Kidney (tissue), 13 donors: ENCODE measurements at regions not wholly inside any gene's neighbourhood (a gene's known extent, or its start where the extent isn't known, plus 50 kb on each side); places are given as distances from the start of the nearest gene placed in this dataset.
A peak's percentile ranks its signal among the peaks of the same experiment; 100 is the strongest.

Experiments
- DNase-seq, 5 donors: peaks; one replicate each; pipeline ENCODE4 v3.0.0-alpha.2; 2013 to 2020
- FAIRE-seq: peaks from 2 replicates; lab custom pipeline; 2012; peaks lifted over from hg19 to GRCh38; lab: Jason Lieb, UNC
- H3K27ac ChIP-seq, 2 donors: one replicate each; pipeline ENCODE4 v1.7.0; 2013; ENCODE audit warnings: low read depth in 2 of 2, low read length in 2 of 2, inconsistent platforms in 1 of 2
- H3K27me3 ChIP-seq: one replicate; pipeline ENCODE4 v1.7.1; 2013; ENCODE audit warnings: low read length, inconsistent platforms; ENCODE audit not compliant: control insufficient read depth, insufficient read depth
- H3K36me3 ChIP-seq, 3 donors: one replicate each; pipeline versions ENCODE4 v1.7.0 to v1.7.1; 2013; ENCODE audit warnings: low read length in 3 of 3, control low read depth in 1 of 3, inconsistent platforms in 1 of 3; ENCODE audit not compliant: insufficient read depth in 3 of 3, control insufficient read depth in 2 of 3
- H3K4me1 ChIP-seq, 3 donors: one replicate each; pipeline versions ENCODE4 v1.7.0 to v1.7.1; 2013; ENCODE audit warnings: low read length in 3 of 3, inconsistent platforms in 1 of 3, low read depth in 1 of 3; ENCODE audit not compliant: control insufficient read depth in 2 of 3, insufficient read depth in 2 of 3
- H3K4me3 ChIP-seq, 3 donors: one replicate each; pipeline versions ENCODE4 v1.7.0 to v1.8.1; 2013; ENCODE audit warnings: low read length in 3 of 3, control low read depth in 1 of 3, inconsistent platforms in 1 of 3
- H3K9ac ChIP-seq, 3 donors: one replicate each; pipeline versions ENCODE4 v1.7.0 to v1.7.1; 2013; ENCODE audit warnings: low read length in 3 of 3, control low read depth in 1 of 3, inconsistent platforms in 1 of 3
- H3K9me3 ChIP-seq, 3 donors: one replicate each; pipeline versions ENCODE4 v1.7.0 to v1.7.1; 2013; ENCODE audit warnings: low read length in 3 of 3, control low read depth in 1 of 3, inconsistent platforms in 1 of 3; ENCODE audit not compliant: control insufficient read depth in 2 of 3, insufficient read depth in 1 of 3
- intact Hi-C: fragments of 100-400 bp; cut with DNase I; formaldehyde crosslinking; loops from one replicate; pipeline ENCODE4 v1.11.1; 2022
- TF ChIP-seq, protein P1 (sequence below): IDR thresholded peaks from 3 replicates; pipeline ENCODE4 v1.5.1; 2012; ENCODE audit warnings: mild to moderate bottlenecking, moderate library complexity, borderline replicate concordance; ENCODE audit not compliant: insufficient read depth; ENCODE audit errors: extremely low read depth
- donor health status: control.
- donor health status: control.
- donor health status: control.
- donor health status: control.
- donor health status: control.
- donor health status: DM: yes; HTN: yes; CAD: no.
- donor health status: Normal renal cell carcinoma (clear cell type).

GRCh38 chr4:45323453-45324058, 597.2 kb upstream of the GNPDA2 start:
- TF ChIP-seq, protein P1, sequence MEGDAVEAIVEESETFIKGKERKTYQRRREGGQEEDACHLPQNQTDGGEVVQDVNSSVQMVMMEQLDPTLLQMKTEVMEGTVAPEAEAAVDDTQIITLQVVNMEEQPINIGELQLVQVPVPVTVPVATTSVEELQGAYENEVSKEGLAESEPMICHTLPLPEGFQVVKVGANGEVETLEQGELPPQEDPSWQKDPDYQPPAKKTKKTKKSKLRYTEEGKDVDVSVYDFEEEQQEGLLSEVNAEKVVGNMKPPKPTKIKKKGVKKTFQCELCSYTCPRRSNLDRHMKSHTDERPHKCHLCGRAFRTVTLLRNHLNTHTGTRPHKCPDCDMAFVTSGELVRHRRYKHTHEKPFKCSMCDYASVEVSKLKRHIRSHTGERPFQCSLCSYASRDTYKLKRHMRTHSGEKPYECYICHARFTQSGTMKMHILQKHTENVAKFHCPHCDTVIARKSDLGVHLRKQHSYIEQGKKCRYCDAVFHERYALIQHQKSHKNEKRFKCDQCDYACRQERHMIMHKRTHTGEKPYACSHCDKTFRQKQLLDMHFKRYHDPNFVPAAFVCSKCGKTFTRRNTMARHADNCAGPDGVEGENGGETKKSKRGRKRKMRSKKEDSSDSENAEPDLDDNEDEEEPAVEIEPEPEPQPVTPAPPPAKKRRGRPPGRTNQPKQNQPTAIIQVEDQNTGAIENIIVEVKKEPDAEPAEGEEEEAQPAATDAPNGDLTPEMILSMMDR: no peak
- DNase-seq: no peak
- H3K4me1 ChIP-seq: no peaks in the 10 kb centered on the region
- H3K27me3 ChIP-seq: no peaks in the 10 kb centered on the region
- H3K4me3 ChIP-seq: no peak overlapping the region
- no peaks in the 10 kb centered on the region for H3K36me3 ChIP-seq
- no peak for FAIRE-seq
- H3K27ac ChIP-seq: no peak overlapping the region
- intact Hi-C loops: no loop called here
- no peaks in the 10 kb centered on the region for H3K9me3 ChIP-seq
- no peak overlapping the region for H3K9ac ChIP-seq

GRCh38 chr4:45317739-45318138, 591.4 kb upstream of the GNPDA2 start:
- H3K4me3 ChIP-seq: no peak overlapping the region
- DNase-seq (no peak), FAIRE-seq (no peak)
- H3K27me3 ChIP-seq: no peaks in the 10 kb centered on the region
- no peaks in the 10 kb centered on the region for H3K36me3 ChIP-seq
- H3K9me3 ChIP-seq: no peaks in the 10 kb centered on the region
- H3K9ac ChIP-seq: no peak overlapping the region
- TF ChIP-seq, protein P1: no peak
- no peak overlapping the region for H3K27ac ChIP-seq
- no peaks in the 10 kb centered on the region for H3K4me1 ChIP-seq
- intact Hi-C loops: no loop called here

DNA sequence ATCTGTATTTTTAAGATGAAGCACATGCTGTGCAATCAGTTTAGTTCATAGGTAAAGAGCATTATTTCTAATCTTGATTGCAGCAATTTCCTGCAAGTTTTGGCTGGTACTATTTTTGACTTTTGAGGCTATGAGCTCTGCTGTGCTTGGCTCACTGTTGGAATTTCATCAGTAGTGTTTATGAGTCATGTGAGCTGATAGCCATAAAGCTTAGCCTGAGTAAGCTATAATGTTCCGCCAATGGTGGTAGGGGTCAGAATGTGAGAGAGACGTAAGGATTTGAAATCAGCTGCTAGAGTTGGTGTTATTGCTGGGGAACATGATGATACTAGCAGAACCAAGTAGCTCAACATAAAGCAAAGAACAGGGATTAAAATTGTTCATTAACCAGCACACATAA, 590.9 kb upstream of the GNPDA2 start:
- Histone ChIP-seq H3K9me3 (no peaks in the 10 kb centered on the region), H3K4me1 (no peaks in the 10 kb centered on the region), H3K27me3 (no peaks in the 10 kb centered on the region), H3K9ac (no peak overlapping the region), H3K4me3 (no peak overlapping the region), H3K36me3 (no peaks in the 10 kb centered on the region), H3K27ac (no peak overlapping the region)
- no peak for FAIRE-seq
- DNase-seq: peak in 2 of 5 donors; percentile 6 to 10
- intact Hi-C loops: no loop called here
- TF ChIP-seq, protein P1: no peak

DNA sequence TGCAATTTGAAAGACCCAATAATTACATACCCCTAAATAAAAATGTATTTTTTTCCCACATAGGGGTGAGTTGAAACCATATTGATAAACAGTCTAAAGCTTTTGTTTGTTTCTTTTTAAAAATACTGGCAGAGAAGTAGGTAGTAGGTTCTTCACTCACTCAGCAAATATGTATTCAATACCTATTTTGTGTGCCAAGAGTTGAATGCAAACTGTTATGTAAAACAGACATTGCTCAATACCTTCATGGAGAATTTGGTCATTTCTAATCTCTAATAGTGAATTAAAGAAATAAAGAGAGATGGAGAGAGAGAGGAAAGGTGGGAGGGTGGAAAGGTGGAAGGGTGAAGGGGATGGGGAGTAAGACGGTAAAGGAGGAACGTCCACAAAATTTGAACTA, 589.9 kb upstream of the GNPDA2 start:
- no peaks in the 10 kb centered on the region for H3K36me3 ChIP-seq
- no peaks in the 10 kb centered on the region for H3K4me1 ChIP-seq
- FAIRE-seq (no peak), DNase-seq (no peak)
- no peak overlapping the region for H3K4me3 ChIP-seq
- H3K27ac ChIP-seq: no peak overlapping the region
- H3K27me3 ChIP-seq: no peaks in the 10 kb centered on the region
- intact Hi-C loops: no loop called here
- TF ChIP-seq, protein P1: no peak
- no peaks in the 10 kb centered on the region for H3K9me3 ChIP-seq
- no peak overlapping the region for H3K9ac ChIP-seq
